ENCODE measurements at regions not wholly inside any gene's neighbourhood (a gene's known extent, or its start where the extent isn't known, plus 50 kb on each side); places are given as distances from the start of the nearest gene placed in this dataset.

DNA sequence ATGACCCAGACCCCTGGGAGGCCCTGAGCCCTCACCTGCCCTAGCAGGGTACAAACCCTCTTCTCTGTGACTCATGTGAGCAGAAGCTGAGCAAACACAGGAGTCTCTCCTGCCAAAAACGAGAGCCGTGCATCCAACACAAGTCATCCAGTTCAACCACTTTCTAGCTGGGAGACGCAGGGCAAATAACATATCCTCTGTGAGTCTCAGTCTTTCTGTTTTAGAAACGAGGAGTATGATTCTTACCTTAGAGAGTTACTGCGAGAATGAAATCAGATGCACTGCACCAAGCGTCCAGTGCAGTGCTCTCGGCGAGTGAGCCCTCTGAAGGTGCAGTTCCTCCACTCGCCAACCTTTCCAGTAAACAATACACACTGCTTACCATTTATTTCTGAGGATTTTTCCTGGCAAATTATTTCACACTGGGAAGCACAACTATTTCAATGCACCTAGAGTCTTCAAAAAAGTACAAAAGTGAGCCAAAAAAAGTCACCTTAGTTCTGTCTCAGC, 331.8 kb upstream of the MYT1L start:
- no peak for DNase-seq
- Mint-ChIP-seq H3K27me3 (ENCODE audit: low read depth, poor library complexity) (peaks cover 14% of the 10 kb centered on the region), H3K4me1 (peaks cover 61% of the 10 kb centered on the region), H3K9me3 (peaks cover 26% of the 10 kb centered on the region), H3K4me3 (no peak overlapping the region), H3K27ac (peak overlapping the region; percentile 26), H3K36me3 (ENCODE audit: low read depth) (peaks cover 10% of the 10 kb centered on the region)
- no peak for TF ChIP-seq CTCF (IDR thresholded peaks at IDR 0.05)

GRCh38 chr2:2662037-2662846, 331.2 kb upstream of the MYT1L start:
- Mint-ChIP-seq H3K9me3 (peaks cover 27% of the 10 kb centered on the region), H3K36me3 (ENCODE audit: low read depth) (peaks cover 10% of the 10 kb centered on the region), H3K4me1 (peaks cover 63% of the 10 kb centered on the region), H3K27me3 (ENCODE audit: low read depth, poor library complexity) (peaks cover 14% of the 10 kb centered on the region), H3K4me3 (no peak overlapping the region), H3K27ac (peak overlapping the region; percentile 26)
- DNase-seq = no peak
- no peak for TF ChIP-seq CTCF (IDR thresholded peaks at IDR 0.05)

DNA sequence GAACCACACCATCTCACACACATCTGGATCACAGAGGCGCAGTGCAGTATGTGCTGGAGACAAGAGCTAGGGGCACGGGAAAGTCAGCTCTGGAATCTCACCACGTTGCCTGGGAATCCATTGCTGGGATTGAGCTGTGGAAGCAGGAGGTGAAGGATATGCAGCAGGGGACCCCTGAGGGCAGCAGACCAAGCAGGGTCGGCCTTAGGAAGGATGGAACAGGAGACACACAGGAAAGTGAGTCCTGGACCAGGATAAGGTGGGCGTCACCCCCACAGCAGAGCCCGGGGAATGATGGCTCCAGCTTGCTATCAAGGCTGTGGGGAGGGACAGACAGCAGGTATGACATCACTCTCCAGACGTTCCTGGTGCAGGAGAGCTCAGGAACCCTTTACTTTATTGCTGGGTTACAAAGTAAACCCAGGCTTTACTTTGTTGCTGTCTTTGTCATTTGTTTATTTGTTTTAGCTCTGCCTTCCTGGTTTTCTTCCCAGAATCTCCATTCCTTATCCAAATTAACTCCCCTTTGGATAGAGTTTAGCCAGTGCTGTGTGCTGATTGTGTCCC, 329.8 kb upstream of the MYT1L start:
- Mint-ChIP-seq H3K4me3 (no peak overlapping the region), H3K4me1 (peaks cover 74% of the 10 kb centered on the region), H3K36me3 (ENCODE audit: low read depth) (peaks cover 10% of the 10 kb centered on the region), H3K9me3 (peaks cover 27% of the 10 kb centered on the region), H3K27me3 (ENCODE audit: low read depth, poor library complexity) (peaks cover 14% of the 10 kb centered on the region), H3K27ac (peak overlapping the region; percentile 80)
- TF ChIP-seq CTCF (IDR thresholded peaks at IDR 0.05) = no peak
- DNase-seq = no peak

- peaks cover 5% of the 10 kb centered on the region for H3K27me3 Mint-ChIP-seq (ENCODE audit: low read depth, poor library complexity)
- peak overlapping the region; percentile 7 for H3K4me3 Mint-ChIP-seq
- no peak for DNase-seq
- peaks cover 74% of the 10 kb centered on the region for H3K4me1 Mint-ChIP-seq
- H3K9me3 Mint-ChIP-seq = peaks cover 27% of the 10 kb centered on the region
- peaks cover 10% of the 10 kb centered on the region for H3K36me3 Mint-ChIP-seq (ENCODE audit: low read depth)
- TF ChIP-seq CTCF (IDR thresholded peaks at IDR 0.05) = no peak
- no peak overlapping the region for H3K27ac Mint-ChIP-seq
These were observed 326.3 kb upstream of the MYT1L start for GRCh38 chr2:2657121-2657962.

GRCh38 chr2:2656115-2657011, 325.3 kb upstream of the MYT1L start:
- Mint-ChIP-seq H3K36me3 (ENCODE audit: low read depth) (peaks cover 10% of the 10 kb centered on the region), H3K27me3 (ENCODE audit: low read depth, poor library complexity) (peaks cover 5% of the 10 kb centered on the region), H3K4me3 (peak overlapping the region; percentile 7), H3K4me1 (peaks cover 78% of the 10 kb centered on the region), H3K9me3 (peaks cover 27% of the 10 kb centered on the region), H3K27ac (no peak overlapping the region)
- TF ChIP-seq CTCF (IDR thresholded peaks at IDR 0.05) = no peak
- DNase-seq = peak; percentile 58

Measured in nephron progenitor cell (in vitro differentiated cells).